Germinal center (tissue), 1 donor: ENCODE measurements at regions not wholly inside any gene's neighbourhood (a gene's known extent, or its start where the extent isn't known, plus 50 kb on each side); places are given as distances from the start of the nearest gene placed in this dataset.
A peak's percentile ranks its signal among the peaks of the same experiment; 100 is the strongest.
"Not testable (repeated sequence)": the region's sequence is repeated elsewhere in the genome, so short reads cannot be mapped to it uniquely, and the experiment has no call there.

Experiments
- DNase-seq: peaks from one replicate; pipeline ENCODE4 v3.0.0; 2012; ENCODE audit warnings: mixed read lengths, low spot score

DNA sequence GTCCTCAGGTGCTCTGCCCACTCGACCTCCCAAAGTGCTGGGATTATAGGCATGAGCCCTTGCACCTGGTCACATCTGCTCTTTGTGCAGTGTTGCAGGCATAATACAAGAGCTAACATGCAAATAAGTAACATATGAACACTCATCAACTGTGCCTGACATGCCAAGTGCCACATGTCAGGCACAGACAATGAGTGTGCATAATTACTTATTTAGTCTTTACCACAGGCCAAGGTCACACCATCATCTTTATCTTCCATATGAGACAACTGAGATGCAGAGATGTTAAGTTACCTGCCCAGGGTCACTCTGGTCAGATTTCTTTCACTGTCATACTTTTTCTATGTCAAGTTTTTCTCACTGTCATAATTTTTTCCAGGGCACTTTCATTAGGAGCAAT, 126.1 kb downstream of the PPIAL4G start:
- no peak for DNase-seq

DNA sequence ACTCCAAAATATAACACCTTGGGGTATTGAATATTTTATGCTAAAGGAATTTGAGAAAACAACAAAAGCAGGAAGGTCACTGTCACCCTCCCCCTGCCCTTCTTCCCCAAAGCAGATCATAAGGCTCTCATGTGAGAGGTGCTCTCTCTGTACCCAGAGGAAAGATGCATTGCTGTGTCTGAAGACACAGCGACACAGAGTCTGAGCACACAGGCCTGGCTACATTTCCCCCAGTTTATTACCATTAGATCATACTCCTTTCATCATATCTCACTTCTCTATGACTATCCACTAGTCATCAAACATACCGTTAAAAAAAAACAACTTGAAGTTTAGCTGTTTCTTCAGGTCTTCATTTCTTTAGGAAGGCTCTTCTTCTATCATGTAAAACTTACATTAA, 127.1 kb downstream of the PPIAL4G start:
- no peak for DNase-seq

DNA sequence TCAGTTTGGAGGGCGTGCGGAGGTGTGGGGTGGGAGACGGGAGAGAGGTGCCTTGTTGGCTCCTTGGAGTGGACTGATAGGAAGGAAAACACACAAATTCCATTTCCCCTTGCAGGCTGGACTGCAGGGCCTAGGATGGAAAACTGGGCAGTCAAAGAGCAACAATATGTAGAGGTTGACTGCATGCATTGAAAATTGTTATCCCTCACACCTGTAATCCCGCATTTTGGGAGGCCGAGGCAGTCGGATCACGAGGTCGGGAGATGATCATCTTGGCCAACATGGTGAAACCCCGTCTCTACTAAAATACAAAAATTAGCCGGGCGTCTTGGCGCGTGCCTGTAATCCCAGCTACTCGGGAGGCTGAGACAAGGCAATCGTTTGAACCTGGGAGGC, 128.2 kb downstream of the PPIAL4G start:
- no peak for DNase-seq

DNA sequence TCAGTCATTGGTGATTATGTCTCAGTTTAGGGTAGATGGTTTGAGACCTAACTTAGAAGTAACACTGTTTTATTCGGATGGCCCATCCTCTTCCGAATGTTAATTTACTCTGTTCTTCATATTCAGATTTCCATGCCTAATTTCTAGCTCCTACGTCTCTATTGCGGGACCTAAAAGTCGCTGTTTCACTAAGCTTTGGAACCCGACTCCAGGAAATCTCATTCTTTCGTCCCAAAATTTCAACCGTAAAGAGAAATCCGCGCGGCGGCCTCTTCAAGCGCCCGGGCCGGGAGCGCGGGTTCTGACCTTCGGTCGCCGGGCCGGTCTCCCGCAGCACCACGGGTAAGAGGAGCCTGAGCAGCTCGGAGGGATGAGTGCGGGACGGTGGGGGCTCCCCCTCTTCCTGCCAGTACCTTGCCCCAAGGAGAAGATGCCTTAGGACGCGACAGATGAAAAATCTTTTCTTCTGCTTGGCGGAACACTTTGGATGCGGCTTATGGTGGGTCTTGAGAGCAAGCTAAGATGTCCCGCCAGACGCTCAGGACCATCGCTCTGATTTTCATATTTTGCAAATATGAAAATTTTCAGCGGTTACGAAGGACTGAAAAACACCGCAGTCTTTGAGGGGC, 128.7 kb downstream of the PPIAL4G start:
- no peak for DNase-seq

DNA sequence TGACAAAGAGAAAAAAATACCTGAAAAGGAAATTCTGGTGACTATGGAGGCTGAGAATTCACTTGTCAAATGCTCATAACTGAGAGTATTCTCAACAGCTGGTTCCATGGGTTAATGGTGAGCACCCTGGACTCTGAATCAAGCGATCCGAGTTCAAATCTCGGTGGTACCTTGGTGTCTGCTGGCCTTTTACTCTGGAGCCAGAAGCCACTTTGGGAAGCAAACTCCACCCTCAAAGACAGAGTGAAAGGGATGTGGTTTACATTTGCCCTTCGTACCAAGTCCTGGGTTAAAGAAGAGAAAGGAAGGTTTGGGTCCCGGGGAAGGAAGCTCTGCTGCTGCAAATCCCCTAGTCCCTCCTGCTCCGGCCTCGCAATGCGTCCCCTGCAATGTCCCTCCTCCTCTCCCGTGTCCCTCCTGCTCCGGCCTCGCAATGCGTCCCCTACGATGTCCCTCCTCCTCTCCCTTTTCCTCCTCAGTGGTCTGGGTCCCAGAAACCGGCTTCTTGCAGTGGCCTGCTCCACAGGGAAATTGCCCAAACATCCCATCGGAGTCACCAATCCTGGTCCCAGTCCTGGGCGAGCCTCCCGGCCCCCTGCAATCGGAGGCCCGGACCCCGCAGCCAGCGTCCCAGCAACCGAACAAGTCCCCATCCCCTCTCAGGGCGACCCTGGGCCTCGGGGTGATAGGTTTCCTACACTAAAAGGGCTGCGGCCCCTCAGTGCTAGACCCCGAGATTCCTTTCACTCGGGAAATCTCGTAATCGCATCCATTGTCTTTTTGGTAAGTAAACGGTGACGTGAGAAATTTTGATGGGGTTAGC, 129.4 kb downstream of the PPIAL4G start:
- no peak for DNase-seq

DNA sequence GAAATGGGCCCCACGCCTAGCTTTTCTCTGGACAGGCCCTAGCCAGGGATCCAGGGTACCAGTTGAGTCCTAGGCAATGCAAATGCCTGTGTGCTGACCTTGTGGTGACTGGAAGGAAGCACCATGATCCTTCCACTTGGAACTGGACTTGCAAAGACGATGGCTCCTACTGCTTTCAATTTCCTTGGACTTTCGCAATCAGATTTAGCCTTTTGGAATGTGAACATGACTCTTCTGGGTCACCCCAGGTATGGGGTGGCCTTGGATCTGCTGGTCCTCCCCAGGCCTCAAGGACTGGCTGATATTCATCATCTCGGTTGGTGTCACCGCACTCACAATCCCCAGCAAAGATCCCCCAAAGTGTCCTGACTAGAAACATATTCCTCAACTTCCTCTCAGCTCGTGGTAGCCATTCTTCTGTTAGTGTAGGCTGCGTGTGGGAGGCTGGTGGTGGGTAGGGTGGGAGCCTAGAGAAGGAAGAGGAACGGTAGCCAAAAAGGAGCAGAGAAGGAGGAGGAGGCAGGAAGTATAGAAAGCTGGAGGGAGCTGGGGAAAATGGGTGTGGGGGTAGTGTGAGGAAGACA, 130.5 kb downstream of the PPIAL4G start:
- no peak for DNase-seq

DNA sequence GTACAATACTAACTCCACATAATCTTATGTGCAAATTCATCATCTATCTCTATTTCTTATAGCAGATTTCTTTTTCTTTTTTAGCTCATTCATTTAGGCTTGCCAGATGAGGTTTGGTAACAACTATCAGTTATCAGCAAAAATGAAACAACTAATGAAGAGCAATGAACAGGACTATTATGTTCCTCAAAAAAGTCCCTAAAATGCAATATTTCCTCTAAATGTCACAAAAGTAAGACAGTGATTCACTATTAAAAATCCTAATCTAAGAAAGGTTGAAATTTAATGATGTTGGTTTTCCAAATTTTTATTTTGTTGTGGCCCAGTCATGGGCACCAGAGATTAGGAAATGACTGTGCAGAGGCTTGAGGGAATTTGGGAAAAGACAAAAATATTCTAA, 135.3 kb downstream of the PPIAL4G start:
- no peak for DNase-seq

DNA sequence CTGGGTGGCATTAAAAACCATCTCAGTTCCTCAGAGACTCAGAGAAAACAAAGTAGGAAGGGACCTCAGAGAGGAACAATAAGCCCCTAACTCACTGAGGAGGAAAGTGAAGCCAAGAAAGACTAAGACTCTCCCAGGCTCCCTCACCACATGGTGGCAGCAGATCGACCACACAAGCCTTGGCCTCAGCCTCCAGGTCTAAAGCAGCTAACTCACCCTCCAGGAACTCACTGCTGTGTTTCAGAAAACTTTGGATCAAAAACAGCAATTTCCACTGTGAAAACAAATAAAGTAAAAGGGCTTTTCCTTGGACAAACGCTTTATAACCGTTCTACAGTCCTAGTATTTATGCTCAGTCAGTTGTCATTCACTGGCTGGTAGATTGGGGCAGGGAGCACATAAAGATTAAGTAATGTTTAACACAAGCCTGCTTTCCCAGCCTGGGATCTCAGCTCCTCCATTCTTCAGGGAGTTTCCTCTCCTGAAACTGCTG, 137.4 kb downstream of the PPIAL4G start:
- not testable (repeated sequence) for DNase-seq

DNA sequence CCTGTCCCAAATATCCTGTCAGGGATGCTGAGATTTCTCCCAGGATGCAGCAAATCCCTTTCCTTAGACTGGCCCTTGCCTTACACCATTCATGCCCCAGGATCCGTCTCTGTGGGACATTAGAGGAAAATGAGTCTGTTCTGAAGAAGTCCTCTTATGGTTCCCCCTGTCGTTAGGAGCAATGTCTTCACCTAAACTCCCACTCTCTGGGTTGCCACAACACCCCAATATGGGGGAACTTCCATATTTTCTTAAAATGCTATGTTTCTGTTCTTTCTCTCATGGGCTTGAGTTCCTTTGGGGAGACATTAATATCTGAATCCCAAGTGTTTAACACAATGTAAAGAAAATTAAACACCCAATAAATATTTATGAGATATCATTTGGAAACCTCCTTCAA, 138.5 kb downstream of the PPIAL4G start:
- DNase-seq: not testable (repeated sequence)

DNA sequence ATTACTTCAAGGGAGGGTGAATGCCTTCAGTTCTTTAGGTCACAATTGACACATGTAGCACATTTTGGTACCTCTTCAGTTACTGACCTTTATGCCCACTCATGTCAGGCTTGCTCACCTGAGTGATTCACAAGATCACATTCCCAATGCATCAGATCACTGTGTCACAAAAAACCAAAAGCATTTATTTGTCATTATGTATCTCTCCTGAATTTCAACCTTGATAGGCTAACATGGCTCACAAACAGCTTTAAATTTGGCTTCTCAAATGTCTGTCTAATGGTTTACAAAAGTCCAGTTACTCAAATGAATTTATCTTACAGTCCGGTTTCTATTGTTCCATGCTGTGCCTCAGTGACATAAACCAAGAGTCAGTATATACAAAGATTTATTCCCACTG, 141.4 kb downstream of the PPIAL4G start:
- DNase-seq: not testable (repeated sequence)

DNA sequence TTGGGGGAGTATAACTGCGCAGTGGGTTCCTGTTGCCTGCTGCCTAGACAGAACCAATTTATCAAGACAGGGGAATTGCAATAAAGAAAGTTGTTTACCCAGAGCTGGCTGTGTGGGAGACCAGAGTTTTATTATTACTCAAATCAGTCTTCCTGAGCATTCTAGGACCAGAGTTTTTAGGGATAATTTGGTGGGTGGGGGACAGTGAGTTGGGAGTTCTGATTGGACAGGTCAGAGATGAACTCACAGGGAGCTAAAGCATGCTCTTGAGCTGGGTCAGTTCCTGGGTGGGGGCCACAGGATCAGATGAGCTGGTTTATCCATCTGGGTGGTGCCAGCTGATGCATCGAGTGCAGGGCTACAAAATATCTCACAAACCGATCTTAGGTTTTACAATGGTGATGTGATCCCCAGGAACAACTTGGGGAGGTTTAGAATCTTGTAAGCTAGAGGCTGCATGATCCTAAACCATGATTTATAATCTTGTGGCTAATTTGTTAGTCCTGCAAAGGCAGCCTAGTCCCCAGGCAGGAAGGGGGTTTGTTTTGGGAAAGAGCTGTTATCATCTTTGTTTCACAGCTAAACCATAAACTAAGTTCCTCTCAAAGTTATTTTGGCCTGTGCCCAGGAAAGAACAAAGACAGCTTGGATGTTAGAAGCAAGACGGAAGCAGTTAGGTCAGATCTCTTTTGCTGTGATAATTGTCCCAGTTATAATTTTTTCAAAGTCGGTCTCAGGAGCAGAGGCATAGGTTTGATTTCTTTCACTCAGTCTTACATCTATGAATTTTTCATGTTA, 146.8 kb downstream of the PPIAL4G start:
- not testable (repeated sequence) for DNase-seq

DNA sequence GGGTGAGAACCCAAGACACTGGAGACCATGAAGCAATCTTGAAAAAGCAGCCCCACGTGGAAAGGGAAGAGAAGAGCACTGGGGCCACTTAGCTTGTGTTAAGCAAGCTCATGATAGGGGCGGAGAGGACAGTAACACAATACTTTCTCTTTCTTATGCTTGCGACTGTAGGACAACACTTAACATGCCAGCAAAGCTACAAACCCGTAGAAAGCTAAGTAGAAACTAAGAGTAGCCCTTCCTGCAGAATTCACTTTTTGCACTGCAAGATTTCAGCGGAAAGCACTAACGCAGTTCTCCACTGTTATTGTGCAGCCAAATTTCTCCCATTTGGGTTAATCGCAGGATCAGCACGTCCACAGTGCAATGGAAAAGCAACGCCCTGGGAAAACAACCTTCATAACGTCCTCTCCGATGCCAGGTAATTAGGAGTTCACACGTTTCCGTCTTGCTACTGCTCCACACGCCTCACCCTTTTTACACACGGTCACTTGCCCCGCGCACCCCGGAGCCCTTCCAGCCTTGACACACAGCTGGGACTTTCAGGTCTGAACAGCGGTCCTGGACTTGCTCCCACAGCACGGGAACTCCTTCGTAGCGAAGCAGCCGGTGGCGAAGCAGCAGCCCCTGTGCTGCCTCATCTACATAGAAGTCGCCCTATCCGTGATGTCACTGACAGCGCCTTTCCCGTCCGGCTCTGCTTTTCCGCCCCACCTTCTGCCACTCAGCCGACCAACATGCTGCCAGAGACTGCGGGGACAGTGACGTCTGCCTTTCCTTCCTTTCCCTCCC, 148.6 kb downstream of the PPIAL4G start:
- DNase-seq: peak; percentile 30

DNA sequence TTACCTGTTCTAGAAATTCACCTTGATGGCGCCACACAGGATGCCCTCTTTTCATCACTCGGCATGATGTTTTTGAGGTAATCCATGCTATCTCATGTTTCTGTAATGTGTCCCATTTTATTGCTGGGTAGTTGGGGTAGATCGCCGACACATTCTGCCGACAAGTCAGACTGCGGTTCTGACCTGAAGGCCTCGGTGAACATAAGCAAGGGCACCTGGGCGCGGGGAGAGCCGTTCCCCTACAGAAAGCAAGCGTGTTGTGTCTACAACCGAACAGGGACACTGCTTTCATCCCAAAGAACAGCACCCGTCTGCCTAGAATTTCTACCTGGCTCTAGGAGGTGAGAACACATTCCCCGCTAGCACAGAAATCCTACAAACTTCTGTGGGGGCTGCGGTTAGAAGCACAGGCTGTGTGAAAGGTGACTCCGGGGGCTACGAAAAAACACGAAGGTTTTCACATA, 149.2 kb downstream of the PPIAL4G start:
- DNase-seq: no peak

DNA sequence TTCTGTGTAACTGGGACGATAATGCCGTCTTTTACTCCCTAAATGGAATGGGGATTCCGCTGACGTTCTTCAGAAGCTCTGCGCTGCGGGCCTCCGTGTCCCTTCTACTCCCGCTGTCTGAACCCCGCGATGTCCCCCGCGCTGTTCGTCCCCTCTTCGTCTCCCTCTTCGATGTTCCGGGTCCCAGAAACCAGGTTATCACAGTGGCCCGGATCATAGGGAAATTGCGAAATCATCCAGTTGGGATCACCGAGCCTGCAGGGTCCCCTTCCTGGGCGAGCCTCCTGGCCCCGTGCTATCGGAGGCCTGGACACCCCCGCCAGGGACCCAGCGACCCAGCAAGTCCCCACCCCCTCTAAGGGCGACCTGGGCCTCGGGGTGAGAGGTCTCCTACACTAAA, 154.2 kb downstream of the PPIAL4G start:
- no peak for DNase-seq

DNA sequence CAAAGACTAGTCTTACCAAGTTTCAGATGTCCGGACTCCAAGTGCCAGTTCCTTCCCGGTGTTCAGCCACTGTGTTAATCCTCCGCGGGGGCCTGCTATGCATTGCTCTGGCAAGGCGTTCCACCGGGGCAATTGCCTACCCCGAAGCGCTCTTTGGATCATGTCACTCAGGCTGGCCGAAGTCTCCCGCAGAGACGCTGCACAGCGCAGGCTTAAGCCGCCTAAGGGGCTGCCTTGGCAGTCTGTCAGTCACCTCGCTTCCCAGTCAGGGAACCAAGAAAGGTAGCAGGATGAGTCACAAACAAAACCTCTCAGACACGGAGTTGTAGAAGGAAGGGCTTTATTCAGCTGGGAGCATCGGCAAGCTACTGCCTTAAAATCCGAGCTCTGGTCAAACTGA, 158.1 kb downstream of the PPIAL4G start:
- not testable (repeated sequence) for DNase-seq

DNA sequence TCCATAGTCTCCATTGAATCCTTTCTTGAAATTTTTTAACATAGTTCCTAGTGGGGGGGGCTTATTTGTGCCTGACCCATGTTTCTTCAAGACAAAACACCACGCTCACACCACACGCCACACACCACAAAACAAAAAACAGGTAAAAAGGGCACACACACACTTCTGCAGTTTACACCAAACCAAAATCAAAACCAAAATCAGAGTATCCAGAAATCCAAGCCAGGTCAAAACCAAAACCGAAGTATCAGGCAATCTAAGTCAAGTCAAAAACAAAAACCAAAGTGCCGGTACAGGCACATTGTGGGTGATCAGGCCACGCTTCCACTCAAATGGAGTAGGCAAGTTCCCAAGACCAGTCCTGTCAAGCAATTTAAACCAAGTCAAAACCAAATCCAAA, 158.6 kb downstream of the PPIAL4G start:
- not testable (repeated sequence) for DNase-seq

DNA sequence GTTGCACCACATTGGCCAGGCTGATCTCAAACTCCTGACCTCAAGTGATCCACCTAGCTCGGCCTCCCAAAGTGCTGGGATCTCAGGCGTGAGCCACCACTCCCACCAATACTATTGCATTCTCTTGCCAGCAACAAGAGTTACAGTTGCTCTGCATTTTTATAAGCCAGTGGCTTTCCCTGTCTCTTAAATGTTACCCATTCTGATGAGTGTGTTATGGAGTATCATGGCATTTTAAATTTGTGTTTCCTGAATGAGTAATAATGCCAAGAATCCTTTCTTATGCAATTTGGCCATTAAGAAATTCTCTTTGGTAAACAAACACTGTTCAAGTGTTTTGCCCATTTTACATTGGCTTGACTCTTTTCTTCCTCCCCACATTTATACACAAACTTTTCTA, 163.0 kb downstream of the PPIAL4G start:
- DNase-seq: not testable (repeated sequence)

DNA sequence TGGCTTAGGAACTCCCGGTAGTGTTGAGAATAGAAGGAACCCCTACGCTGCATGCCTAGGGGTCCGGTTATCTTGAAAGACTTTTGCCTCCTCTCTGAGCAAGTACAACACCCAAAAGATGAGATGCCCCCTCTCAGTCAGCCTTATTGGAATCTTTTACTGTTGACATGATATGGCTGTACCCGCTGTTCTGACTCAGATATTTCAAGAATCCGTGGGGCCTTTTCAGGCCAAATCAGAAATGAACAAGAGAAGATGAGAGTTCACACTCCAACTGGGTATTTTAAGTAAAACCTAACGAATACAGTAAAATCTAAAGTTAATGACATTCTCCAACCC, 164.2 kb downstream of the PPIAL4G start:
- no peak for DNase-seq

DNA sequence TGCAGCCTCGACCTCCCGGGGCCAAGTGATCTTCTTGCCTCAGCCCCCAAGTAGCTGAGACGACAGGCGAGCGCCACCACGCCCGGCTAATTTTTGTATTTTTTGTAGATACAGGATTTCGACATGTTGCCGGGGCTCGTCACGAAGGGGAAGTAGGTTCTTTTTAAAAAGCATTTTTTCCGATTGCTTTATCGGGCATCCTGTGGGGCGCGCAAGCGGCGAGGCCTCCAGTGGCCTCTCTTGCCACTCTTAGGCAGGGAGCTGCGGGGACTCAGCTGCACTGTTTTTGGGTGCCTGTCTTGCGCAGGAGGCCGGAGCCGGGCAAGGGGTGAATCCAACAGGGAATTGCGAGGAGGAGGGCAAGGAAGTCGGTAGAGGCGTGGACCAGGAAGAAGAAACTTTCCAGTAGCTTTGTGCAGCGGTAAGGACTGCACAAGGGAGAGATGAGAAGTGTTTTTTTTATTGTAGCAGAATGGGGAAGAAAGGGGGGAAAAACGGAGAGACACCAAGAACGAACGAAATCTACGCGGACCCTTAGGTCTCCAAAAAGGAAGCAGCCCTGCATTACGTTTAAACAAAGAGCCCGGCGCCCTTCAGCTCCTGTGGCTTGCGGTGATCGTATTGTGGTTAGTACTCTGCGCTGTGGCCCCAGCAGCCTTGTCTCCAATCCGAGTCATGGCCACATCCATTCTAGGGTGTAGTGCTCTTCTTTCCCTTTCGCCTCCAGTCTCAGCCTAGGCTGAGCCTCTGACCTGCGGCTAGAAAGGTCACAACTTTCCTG, 164.8 kb downstream of the PPIAL4G start:
- DNase-seq: peak; percentile 63

DNA sequence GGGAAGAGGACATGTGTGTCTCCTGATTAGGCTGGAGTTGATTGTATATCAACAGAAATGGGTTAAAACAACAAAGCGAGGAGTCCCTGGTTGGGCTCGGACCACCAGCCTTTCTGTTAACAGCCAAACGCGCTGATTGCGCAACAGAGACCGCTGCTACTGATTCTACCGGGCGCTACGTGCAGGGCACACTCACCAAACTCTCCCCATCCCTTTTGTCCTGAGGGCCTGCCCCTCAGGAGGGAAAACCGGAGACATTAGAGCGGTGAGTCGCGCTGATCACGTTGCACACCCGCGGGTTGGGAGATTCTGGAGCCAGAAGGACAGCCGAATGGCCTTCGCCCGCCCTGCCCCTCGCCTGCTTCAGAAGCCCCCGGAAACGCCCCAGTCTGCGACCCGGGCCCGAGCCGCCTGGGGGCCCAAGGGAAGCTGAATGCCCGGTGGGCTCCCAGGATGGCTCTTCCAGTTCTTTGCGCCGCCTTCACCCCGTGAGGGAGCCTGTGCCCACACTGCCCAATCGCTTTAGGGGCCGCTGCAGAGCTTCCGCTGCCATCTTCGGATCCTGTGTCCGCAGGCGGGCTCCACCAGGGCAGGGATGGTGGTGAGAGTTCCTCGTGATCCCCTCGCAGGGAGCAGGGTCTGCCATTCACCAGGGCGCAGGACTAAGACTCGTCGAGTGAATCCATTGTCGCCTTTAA, 165.4 kb upstream of the NBPF11 start:
- DNase-seq: no peak
